ENCODE measurements at regions not wholly inside any gene's neighbourhood (a gene's known extent, or its start where the extent isn't known, plus 50 kb on each side); places are given as distances from the start of the nearest gene placed in this dataset.

DNA sequence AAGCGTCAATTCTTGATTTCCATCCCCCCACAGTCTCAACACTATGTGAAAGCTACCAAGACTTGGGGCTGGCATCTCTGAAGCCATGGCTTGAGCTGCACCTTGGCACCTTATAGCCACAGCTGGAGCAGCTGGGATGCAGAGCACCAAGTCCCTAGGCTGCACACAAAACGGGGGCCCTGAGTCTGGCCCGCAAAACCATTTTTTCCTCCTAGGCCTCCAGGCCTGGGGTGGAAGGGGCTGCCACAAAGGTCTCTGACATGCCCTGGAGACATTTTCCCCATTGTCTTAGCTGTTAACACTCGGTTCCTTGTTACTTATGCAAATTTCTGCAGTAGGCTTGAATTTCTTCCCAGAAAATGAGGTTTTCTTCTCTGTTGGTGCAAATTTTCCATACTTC is 89.8 kb upstream of the GNAI1 start:
- Histone ChIP-seq H3K4me1 (no peaks in the 10 kb centered on the region), H3K27me3 (no peaks in the 10 kb centered on the region), H3F3A (ENCODE audit: low read depth) (no peaks in the 10 kb centered on the region), H3K79me2 (ENCODE audit: low read depth) (no peaks in the 10 kb centered on the region), H3K4me2 (no peak overlapping the region), H3K9ac (no peak overlapping the region), H2AFZ (replicated peaks) (no peak overlapping the region), H3K9me3 (ENCODE audit: low read depth) (no peaks in the 10 kb centered on the region), H3K27ac (no peak overlapping the region), H4K20me1 (ENCODE audit: low read depth) (no peaks in the 10 kb centered on the region), H3K4me3 (no peak overlapping the region), H3K36me3 (no peaks in the 10 kb centered on the region)
- H3K36me3 Mint-ChIP-seq: no peaks in the 10 kb centered on the region
- H3K27me3 Mint-ChIP-seq (ENCODE audit: insufficient read depth, low read depth): no peaks in the 10 kb centered on the region
- H3K9me3 Mint-ChIP-seq: peaks cover 9% of the 10 kb centered on the region
- TF ChIP-seq EZH2 (IDR thresholded peaks at IDR 0.05): no peak
- TF ChIP-seq EZH2phosphoT487 (IDR thresholded peaks at IDR 0.05): no peak
- TF ChIP-seq, protein P1, sequence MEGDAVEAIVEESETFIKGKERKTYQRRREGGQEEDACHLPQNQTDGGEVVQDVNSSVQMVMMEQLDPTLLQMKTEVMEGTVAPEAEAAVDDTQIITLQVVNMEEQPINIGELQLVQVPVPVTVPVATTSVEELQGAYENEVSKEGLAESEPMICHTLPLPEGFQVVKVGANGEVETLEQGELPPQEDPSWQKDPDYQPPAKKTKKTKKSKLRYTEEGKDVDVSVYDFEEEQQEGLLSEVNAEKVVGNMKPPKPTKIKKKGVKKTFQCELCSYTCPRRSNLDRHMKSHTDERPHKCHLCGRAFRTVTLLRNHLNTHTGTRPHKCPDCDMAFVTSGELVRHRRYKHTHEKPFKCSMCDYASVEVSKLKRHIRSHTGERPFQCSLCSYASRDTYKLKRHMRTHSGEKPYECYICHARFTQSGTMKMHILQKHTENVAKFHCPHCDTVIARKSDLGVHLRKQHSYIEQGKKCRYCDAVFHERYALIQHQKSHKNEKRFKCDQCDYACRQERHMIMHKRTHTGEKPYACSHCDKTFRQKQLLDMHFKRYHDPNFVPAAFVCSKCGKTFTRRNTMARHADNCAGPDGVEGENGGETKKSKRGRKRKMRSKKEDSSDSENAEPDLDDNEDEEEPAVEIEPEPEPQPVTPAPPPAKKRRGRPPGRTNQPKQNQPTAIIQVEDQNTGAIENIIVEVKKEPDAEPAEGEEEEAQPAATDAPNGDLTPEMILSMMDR (IDR thresholded peaks at IDR 0.05): no peak
- H3K4me1 Mint-ChIP-seq: no peaks in the 10 kb centered on the region
- DNase-seq (ENCODE audit: low spot score): no peak
- H3K27ac Mint-ChIP-seq: no peak overlapping the region
- no peak overlapping the region for H3K4me3 Mint-ChIP-seq

DNA sequence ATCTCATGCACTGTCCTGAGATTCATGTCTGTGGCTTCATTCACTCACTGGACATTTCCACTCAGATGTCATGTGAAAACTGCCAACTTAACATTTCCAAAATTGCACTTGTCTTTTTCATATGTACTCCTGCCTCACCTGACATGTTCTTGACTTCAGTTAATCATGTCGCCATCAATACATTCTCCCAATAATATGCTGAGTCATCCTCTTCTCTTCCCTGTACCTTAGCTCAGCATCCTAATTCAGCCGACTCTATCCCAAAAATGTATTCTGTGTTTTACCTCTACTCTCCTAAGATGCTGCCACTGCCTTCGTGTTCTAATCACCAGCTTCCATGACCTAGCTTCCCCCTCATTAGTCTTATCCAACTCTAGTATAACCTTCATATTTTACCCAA is 93.9 kb upstream of the GNAI1 start:
- no peak for DNase-seq (ENCODE audit: low spot score)

DNA sequence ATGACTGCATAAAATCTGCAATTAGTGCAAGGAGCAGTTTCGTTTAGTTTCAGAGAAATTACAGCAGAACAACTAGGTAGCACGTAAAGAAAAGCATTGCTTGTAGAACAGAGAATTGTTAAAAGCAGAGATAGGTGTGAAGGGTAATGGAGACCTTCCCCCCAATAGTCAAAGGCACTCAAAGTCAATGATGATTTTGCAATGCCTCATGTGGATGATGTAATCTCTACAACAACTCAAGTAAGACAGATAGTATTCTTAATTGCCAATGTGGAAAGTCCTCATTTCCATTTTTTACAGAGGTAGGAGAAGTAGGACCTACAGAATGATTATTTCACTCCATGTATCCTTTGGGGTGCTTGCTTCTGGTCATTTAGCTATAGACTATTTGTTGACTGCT is 94.3 kb upstream of the GNAI1 start:
- no peak overlapping the region for H3K9ac ChIP-seq
- Mint-ChIP-seq H3K36me3 (no peaks in the 10 kb centered on the region), H3K27ac (no peak overlapping the region), H3K27me3 (ENCODE audit: insufficient read depth, low read depth) (no peaks in the 10 kb centered on the region), H3K4me1 (no peaks in the 10 kb centered on the region), H3K4me3 (no peak overlapping the region), H3K9me3 (peaks cover 5% of the 10 kb centered on the region)
- no peaks in the 10 kb centered on the region for H3K79me2 ChIP-seq (ENCODE audit: low read depth)
- H3K9me3 ChIP-seq (ENCODE audit: low read depth): no peaks in the 10 kb centered on the region
- no peak overlapping the region for H3K4me3 ChIP-seq
- H3K36me3 ChIP-seq: no peaks in the 10 kb centered on the region
- no peak overlapping the region for H3K4me2 ChIP-seq
- TF ChIP-seq EZH2 (IDR thresholded peaks at IDR 0.05) (no peak), EZH2phosphoT487 (IDR thresholded peaks at IDR 0.05) (no peak)
- TF ChIP-seq, protein P1 (IDR thresholded peaks at IDR 0.05): no peak
- H3K27me3 ChIP-seq: no peaks in the 10 kb centered on the region
- H4K20me1 ChIP-seq (ENCODE audit: low read depth): no peaks in the 10 kb centered on the region
- no peaks in the 10 kb centered on the region for H3K4me1 ChIP-seq
- H3F3A ChIP-seq (ENCODE audit: low read depth): no peaks in the 10 kb centered on the region
- no peak overlapping the region for H2AFZ ChIP-seq (replicated peaks)
- DNase-seq (ENCODE audit: low spot score): no peak
- no peak overlapping the region for H3K27ac ChIP-seq

More for the DNA sequence above, 93.9 kb upstream of the GNAI1 start:
- H2AFZ ChIP-seq (replicated peaks): no peak overlapping the region
- no peaks in the 10 kb centered on the region for H3K36me3 ChIP-seq
- Mint-ChIP-seq H3K27ac (no peak overlapping the region), H3K4me3 (no peak overlapping the region), H3K36me3 (no peaks in the 10 kb centered on the region), H3K27me3 (ENCODE audit: insufficient read depth, low read depth) (no peaks in the 10 kb centered on the region), H3K4me1 (no peaks in the 10 kb centered on the region), H3K9me3 (peaks cover 9% of the 10 kb centered on the region)
- no peak overlapping the region for H3K4me2 ChIP-seq
- H3K79me2 ChIP-seq (ENCODE audit: low read depth): no peaks in the 10 kb centered on the region
- no peaks in the 10 kb centered on the region for H3F3A ChIP-seq (ENCODE audit: low read depth)
- H3K9me3 ChIP-seq (ENCODE audit: low read depth): no peaks in the 10 kb centered on the region
- no peaks in the 10 kb centered on the region for H3K27me3 ChIP-seq
- no peaks in the 10 kb centered on the region for H3K4me1 ChIP-seq
- TF ChIP-seq, protein P1 (IDR thresholded peaks at IDR 0.05): no peak
- no peak for TF ChIP-seq EZH2 (IDR thresholded peaks at IDR 0.05)
- TF ChIP-seq EZH2phosphoT487 (IDR thresholded peaks at IDR 0.05): no peak
- no peak overlapping the region for H3K4me3 ChIP-seq
- H4K20me1 ChIP-seq (ENCODE audit: low read depth): no peaks in the 10 kb centered on the region
- no peak overlapping the region for H3K27ac ChIP-seq
- H3K9ac ChIP-seq: no peak overlapping the region

Measured in neural progenitor cell (in vitro differentiated cells).